GM18867 (cell line): ENCODE measurements at regions not wholly inside any gene's neighbourhood (a gene's known extent, or its start where the extent isn't known, plus 50 kb on each side); places are given as distances from the start of the nearest gene placed in this dataset.
"Not testable (repeated sequence)": the region's sequence is repeated elsewhere in the genome, so short reads cannot be mapped to it uniquely, and the experiment has no call there.

ENCODE experiments used
- ATAC-seq: cut with Tn5 transposase; IDR thresholded peaks from one replicate; pipeline ENCODE4 v1.9.1; 2021; ENCODE audit warnings: mild to moderate bottlenecking, moderate library complexity; ENCODE audit not compliant: unreplicated experiment

GRCh38 chr6:168194732-168195567, 115.9 kb upstream of the FRMD1 start:
- no peak for ATAC-seq

GRCh38 chr6:168193816-168194721, 115.1 kb upstream of the FRMD1 start:
- ATAC-seq = no peak

GRCh38 chr6:168192901-168193815, 114.1 kb upstream of the FRMD1 start:
- no peak for ATAC-seq

- no peak for ATAC-seq
These were observed 113.3 kb upstream of the FRMD1 start for GRCh38 chr6:168192195-168192900.

- ATAC-seq = no peak
These were observed 111.8 kb upstream of the FRMD1 start for GRCh38 chr6:168190646-168191443.

GRCh38 chr6:168190014-168190405, 111.0 kb upstream of the FRMD1 start:
- ATAC-seq = no peak

GRCh38 chr6:168189200-168190013, 110.4 kb upstream of the FRMD1 start:
- no peak for ATAC-seq

GRCh38 chr6:168188369-168189199, 109.6 kb upstream of the FRMD1 start:
- no peak for ATAC-seq

- no peak for ATAC-seq
These were observed 107.4 kb upstream of the FRMD1 start for GRCh38 chr6:168186438-168186837.

GRCh38 chr6:168186018-168186417, 107.0 kb upstream of the FRMD1 start:
- ATAC-seq = not testable (repeated sequence)

- no peak for ATAC-seq
These were observed 105.7 kb upstream of the FRMD1 start for GRCh38 chr6:168184701-168185100.

GRCh38 chr6:168183613-168183970, 104.6 kb upstream of the FRMD1 start:
- ATAC-seq = no peak

- ATAC-seq = no peak
These were observed 104.0 kb upstream of the FRMD1 start for GRCh38 chr6:168182908-168183612.

GRCh38 chr6:168182366-168182765, 103.4 kb upstream of the FRMD1 start:
- no peak for ATAC-seq

- ATAC-seq = no peak
These were observed 102.9 kb upstream of the FRMD1 start for GRCh38 chr6:168181876-168182275.

- no peak for ATAC-seq
These were observed 102.3 kb upstream of the FRMD1 start for GRCh38 chr6:168181316-168181715.

- ATAC-seq = no peak
These were observed 101.6 kb upstream of the FRMD1 start for GRCh38 chr6:168180548-168181011.
